ENCODE measurements at regions not wholly inside any gene's neighbourhood (a gene's known extent, or its start where the extent isn't known, plus 50 kb on each side); places are given as distances from the start of the nearest gene placed in this dataset.
"Not testable (repeated sequence)": the region's sequence is repeated elsewhere in the genome, so short reads cannot be mapped to it uniquely, and the experiment has no call there.

GRCh38 chr5:82748688-82749460, 328.3 kb downstream of the TMEM167A start:
- no peak for DNase-seq

GRCh38 chr5:82747986-82748385, 329.2 kb downstream of the TMEM167A start:
- no peak for DNase-seq

GRCh38 chr5:82745016-82745415, 332.2 kb downstream of the TMEM167A start:
- DNase-seq = no peak

- DNase-seq = no peak
Measured at GRCh38 chr5:82738681-82739269, 338.4 kb downstream of the TMEM167A start.

GRCh38 chr5:82735160-82735789, 341.9 kb downstream of the TMEM167A start:
- no peak for DNase-seq

GRCh38 chr5:82734347-82734746, 342.8 kb downstream of the TMEM167A start:
- no peak for DNase-seq

GRCh38 chr5:82730913-82731312, 346.3 kb downstream of the TMEM167A start:
- DNase-seq = no peak

- DNase-seq = no peak
Measured at GRCh38 chr5:82728926-82729702, 348.1 kb downstream of the TMEM167A start.

- no peak for DNase-seq
Measured at GRCh38 chr5:82723168-82723567, 354.0 kb downstream of the TMEM167A start.

- no peak for DNase-seq
Measured at GRCh38 chr5:82721087-82721410, 356.1 kb downstream of the TMEM167A start.

GRCh38 chr5:82720213-82721086, 356.7 kb downstream of the TMEM167A start:
- DNase-seq = no peak

- DNase-seq = no peak
Measured at GRCh38 chr5:82719368-82719767, 357.8 kb downstream of the TMEM167A start.

GRCh38 chr5:82717738-82718137, 359.5 kb downstream of the TMEM167A start:
- DNase-seq = no peak

- not testable (repeated sequence) for DNase-seq
Measured at GRCh38 chr5:82714732-82715131, 362.5 kb downstream of the TMEM167A start.

- DNase-seq = no peak
Measured at GRCh38 chr5:82713811-82714210, 363.4 kb downstream of the TMEM167A start.

- no peak for DNase-seq
Measured at GRCh38 chr5:82707741-82708140, 369.5 kb downstream of the TMEM167A start.

GRCh38 chr5:82704381-82704780, 372.8 kb downstream of the TMEM167A start:
- DNase-seq = no peak

- DNase-seq = no peak
Measured at GRCh38 chr5:82702046-82702445, 375.1 kb downstream of the TMEM167A start.

- no peak for DNase-seq
Measured at GRCh38 chr5:82699737-82700136, 377.5 kb downstream of the TMEM167A start.

GRCh38 chr5:82698026-82698425, 379.2 kb downstream of the TMEM167A start:
- no peak for DNase-seq

GRCh38 chr5:82694711-82695285, 382.4 kb downstream of the TMEM167A start:
- DNase-seq = no peak

GRCh38 chr5:82692826-82693225, 384.4 kb downstream of the TMEM167A start:
- no peak for DNase-seq
